SJCRH30 (cell line): ENCODE measurements at regions not wholly inside any gene's neighbourhood (a gene's known extent, or its start where the extent isn't known, plus 50 kb on each side); places are given as distances from the start of the nearest gene placed in this dataset.

Source experiments
- DNase-seq, 2 experiments: peaks; one replicate each; pipeline ENCODE4 v3.0.0-alpha.2; 2015 to 2020
- H3K27ac ChIP-seq: fragments of 250-450 bp; sonication (Bioruptor Pico); 2 replicates; pipeline ENCODE4 v1.5.1; 2020; ENCODE audit warnings: mild to moderate bottlenecking, moderate library complexity
- H3K27me3 ChIP-seq: fragments of 250-450 bp; sonication (Bioruptor Pico); 2 replicates; pipeline ENCODE4 v1.5.1; 2020; ENCODE audit warnings: mild to moderate bottlenecking, moderate library complexity
- H3K36me3 ChIP-seq: fragments of 250-450 bp; sonication (Bioruptor Pico); 2 replicates; pipeline ENCODE4 v1.5.1; 2020; ENCODE audit warnings: mild to moderate bottlenecking, moderate library complexity
- H3K4me1 ChIP-seq: fragments of 250-450 bp; sonication (Bioruptor Pico); 2 replicates; pipeline ENCODE4 v1.5.1; 2020; ENCODE audit warnings: mild to moderate bottlenecking, moderate library complexity
- H3K4me3 ChIP-seq: fragments of 250-450 bp; sonication (Bioruptor Pico); 2 replicates; pipeline ENCODE4 v1.5.1; 2020; ENCODE audit warnings: mild to moderate bottlenecking, moderate library complexity
- H3K9me3 ChIP-seq: fragments of 250-450 bp; sonication (Bioruptor Pico); replicated peaks from 2 replicates; pipeline ENCODE4 v1.5.1; 2020; ENCODE audit warnings: mild to moderate bottlenecking, moderate library complexity

GRCh38 chr6:121835662-121836061 lies 400.2 kb downstream of the GJA1 start:
- Histone ChIP-seq H3K4me1 (no peaks in the 10 kb centered on the region), H3K27ac (no peak overlapping the region), H3K4me3 (no peak overlapping the region), H3K27me3 (no peaks in the 10 kb centered on the region), H3K9me3 (no peaks in the 10 kb centered on the region), H3K36me3 (no peaks in the 10 kb centered on the region)
- DNase-seq: no peak

DNA sequence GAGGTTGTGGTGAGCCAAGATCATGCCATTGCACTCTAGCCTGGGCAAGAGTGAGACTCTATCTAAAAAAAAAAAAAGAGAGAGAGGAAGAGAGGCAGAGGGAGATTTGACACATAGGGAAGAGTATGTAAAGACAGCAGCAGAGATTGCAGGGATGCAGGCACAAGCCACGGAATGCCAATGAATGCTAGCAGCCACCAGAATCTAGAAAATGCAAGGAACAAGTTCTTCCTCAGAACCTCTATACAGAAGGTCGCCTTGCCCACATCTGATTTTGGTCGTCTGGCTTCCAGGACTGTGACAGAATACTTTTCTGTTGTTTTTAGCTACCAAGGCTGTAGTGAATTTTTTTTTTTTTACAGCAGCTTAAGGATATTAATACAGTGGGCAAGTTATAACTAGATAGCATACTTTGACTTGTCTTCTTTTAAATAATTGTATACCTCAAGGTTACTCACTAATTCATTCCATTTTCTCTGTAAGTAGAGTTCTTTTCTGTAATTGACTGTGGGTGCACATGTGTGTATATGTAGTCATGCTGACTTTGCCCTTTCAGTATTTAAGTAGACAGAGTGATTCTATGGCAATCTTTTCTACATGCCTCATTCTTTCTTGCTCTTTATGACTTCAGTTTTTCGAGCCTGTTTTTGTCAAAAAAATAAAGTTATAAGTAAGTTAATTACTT lies 402.2 kb downstream of the GJA1 start:
- Histone ChIP-seq H3K4me1 (no peaks in the 10 kb centered on the region), H3K9me3 (no peaks in the 10 kb centered on the region), H3K4me3 (no peak overlapping the region), H3K27me3 (no peaks in the 10 kb centered on the region), H3K27ac (no peak overlapping the region), H3K36me3 (no peaks in the 10 kb centered on the region)
- no peak for DNase-seq

- H3K27ac ChIP-seq: no peak overlapping the region
- H3K9me3 ChIP-seq: no peaks in the 10 kb centered on the region
- H3K4me1 ChIP-seq: no peaks in the 10 kb centered on the region
- peak; percentile 12 to 47 for DNase-seq
- no peak overlapping the region for H3K4me3 ChIP-seq
- no peaks in the 10 kb centered on the region for H3K36me3 ChIP-seq
- H3K27me3 ChIP-seq: no peaks in the 10 kb centered on the region
Observed at GRCh38 chr6:121838842-121839241, 403.4 kb downstream of the GJA1 start.

GRCh38 chr6:121839896-121840295 lies 404.4 kb downstream of the GJA1 start:
- Histone ChIP-seq H3K4me3 (no peak overlapping the region), H3K27me3 (no peaks in the 10 kb centered on the region), H3K4me1 (no peaks in the 10 kb centered on the region), H3K27ac (no peak overlapping the region), H3K36me3 (no peaks in the 10 kb centered on the region), H3K9me3 (no peaks in the 10 kb centered on the region)
- no peak for DNase-seq

DNA sequence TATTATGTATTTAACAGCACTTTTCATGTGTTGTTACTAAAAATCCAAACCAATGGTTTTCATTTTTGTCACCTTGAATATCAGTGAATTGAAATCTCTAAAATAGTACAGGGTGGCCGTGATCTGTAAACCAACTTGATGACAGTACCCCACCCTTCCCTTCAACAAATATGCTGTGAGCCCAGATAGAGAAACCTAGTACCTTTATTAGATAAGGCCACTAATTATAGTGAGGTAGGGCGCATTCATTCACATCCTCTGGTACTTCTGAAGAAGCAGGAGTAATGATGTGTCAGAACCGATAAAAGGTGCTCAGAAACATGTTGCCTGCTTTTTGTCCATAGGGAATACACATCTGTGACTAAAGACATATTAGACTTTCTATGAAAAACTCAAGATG lies 409.5 kb downstream of the GJA1 start:
- Histone ChIP-seq H3K9me3 (no peaks in the 10 kb centered on the region), H3K36me3 (no peaks in the 10 kb centered on the region), H3K27me3 (no peaks in the 10 kb centered on the region), H3K27ac (no peak overlapping the region), H3K4me3 (no peak overlapping the region), H3K4me1 (no peaks in the 10 kb centered on the region)
- no peak for DNase-seq

DNA sequence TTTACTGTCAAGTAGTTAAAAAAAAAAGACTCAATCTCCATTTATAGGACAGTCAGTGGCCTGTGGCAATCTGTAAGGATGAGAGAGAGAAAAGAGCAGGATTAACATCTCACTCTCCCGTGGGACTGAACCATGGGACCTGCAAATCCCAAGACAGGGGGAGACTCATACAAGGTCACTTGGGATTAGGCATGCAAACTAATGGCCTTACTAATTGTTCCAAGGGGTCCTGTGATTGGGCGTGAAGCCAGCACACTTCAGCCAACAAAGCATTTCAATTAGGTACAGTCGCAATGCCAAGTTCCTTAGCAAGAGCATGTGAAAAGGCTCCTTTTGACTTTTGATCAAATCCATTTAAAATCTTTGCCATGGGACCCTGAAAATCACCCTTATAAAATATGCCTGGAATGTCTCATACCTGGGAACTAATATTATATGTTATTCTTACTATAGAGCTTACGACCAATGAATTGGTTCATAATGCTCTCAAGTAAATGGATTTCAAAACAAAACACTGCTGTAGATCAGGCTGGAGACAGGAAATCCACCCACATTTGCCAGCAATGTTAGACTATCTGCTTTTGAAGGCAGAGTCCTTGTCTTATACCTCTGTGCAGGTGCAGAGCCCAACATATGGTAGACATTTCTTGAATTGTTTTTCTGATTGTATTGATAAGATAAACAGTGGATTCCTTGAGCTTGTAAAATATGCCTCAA lies 412.5 kb downstream of the GJA1 start:
- Histone ChIP-seq H3K9me3 (no peaks in the 10 kb centered on the region), H3K36me3 (no peaks in the 10 kb centered on the region), H3K4me3 (no peak overlapping the region), H3K27ac (no peak overlapping the region), H3K27me3 (no peaks in the 10 kb centered on the region), H3K4me1 (no peaks in the 10 kb centered on the region)
- no peak for DNase-seq

- H3K4me1 ChIP-seq: no peaks in the 10 kb centered on the region
- no peak for DNase-seq
- H3K36me3 ChIP-seq: no peaks in the 10 kb centered on the region
- no peaks in the 10 kb centered on the region for H3K27me3 ChIP-seq
- H3K27ac ChIP-seq: no peak overlapping the region
- H3K4me3 ChIP-seq: no peak overlapping the region
- no peaks in the 10 kb centered on the region for H3K9me3 ChIP-seq
Observed at GRCh38 chr6:121848523-121849255, 413.2 kb downstream of the GJA1 start.

DNA sequence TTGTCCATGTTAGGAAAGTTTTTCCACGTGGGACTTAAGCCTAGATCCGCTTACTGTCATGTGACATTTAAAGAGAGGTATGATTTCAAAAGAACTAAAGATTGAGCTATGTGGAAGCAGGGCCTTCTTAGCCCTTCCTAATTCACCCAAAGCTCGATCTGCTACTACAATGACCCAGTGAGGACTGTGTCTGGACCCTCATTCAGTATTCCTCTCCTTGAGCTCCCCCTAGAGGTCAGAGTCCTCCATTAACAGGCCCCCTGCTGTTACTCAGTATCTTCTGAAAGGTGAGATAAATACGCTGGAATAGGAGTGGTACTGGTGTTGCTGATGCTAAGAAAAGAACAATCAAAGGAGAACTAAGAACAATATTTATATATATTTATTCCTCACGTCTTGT lies 414.0 kb downstream of the GJA1 start:
- Histone ChIP-seq H3K9me3 (no peaks in the 10 kb centered on the region), H3K4me3 (no peak overlapping the region), H3K27me3 (no peaks in the 10 kb centered on the region), H3K27ac (no peak overlapping the region), H3K36me3 (no peaks in the 10 kb centered on the region), H3K4me1 (no peaks in the 10 kb centered on the region)
- peak; percentile 36 to 78 for DNase-seq

GRCh38 chr6:121851056-121851455 lies 415.6 kb downstream of the GJA1 start:
- Histone ChIP-seq H3K4me3 (no peak overlapping the region), H3K27me3 (no peaks in the 10 kb centered on the region), H3K36me3 (no peaks in the 10 kb centered on the region), H3K4me1 (no peaks in the 10 kb centered on the region), H3K9me3 (no peaks in the 10 kb centered on the region), H3K27ac (no peak overlapping the region)
- DNase-seq: no peak

DNA sequence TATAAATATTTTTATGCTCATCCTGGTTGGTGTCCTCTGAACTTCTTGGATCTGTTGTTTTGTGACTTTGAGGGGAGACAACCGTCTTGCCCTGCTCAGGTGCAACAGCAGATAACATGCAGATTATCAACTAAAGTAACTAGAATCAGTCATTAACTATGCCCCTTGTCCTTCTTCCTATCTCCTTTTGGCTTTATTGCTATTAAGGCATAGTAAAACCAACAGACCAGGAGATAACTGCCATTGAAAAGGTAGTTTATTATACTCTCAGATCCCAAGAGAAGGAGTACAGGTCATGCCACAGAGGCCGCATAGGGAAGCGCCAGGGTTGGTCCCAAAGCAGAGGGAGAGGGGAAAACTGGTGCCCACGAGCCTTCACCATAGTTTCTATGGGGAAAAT lies 418.2 kb downstream of the GJA1 start:
- H3K27me3 ChIP-seq: no peaks in the 10 kb centered on the region
- H3K36me3 ChIP-seq: no peaks in the 10 kb centered on the region
- no peaks in the 10 kb centered on the region for H3K9me3 ChIP-seq
- H3K4me1 ChIP-seq: no peaks in the 10 kb centered on the region
- H3K4me3 ChIP-seq: no peak overlapping the region
- no peak overlapping the region for H3K27ac ChIP-seq
- no peak for DNase-seq

- Histone ChIP-seq H3K4me1 (no peaks in the 10 kb centered on the region), H3K27me3 (no peaks in the 10 kb centered on the region), H3K27ac (no peak overlapping the region), H3K4me3 (no peak overlapping the region), H3K36me3 (no peaks in the 10 kb centered on the region), H3K9me3 (no peaks in the 10 kb centered on the region)
- DNase-seq: no peak
Observed at GRCh38 chr6:121855521-121855920, 420.1 kb downstream of the GJA1 start.

GRCh38 chr6:121856296-121856695 lies 420.9 kb downstream of the GJA1 start:
- Histone ChIP-seq H3K36me3 (no peaks in the 10 kb centered on the region), H3K27me3 (no peaks in the 10 kb centered on the region), H3K4me3 (no peak overlapping the region), H3K9me3 (no peaks in the 10 kb centered on the region), H3K27ac (no peak overlapping the region), H3K4me1 (no peaks in the 10 kb centered on the region)
- no peak for DNase-seq

- H3K4me1 ChIP-seq: no peaks in the 10 kb centered on the region
- H3K4me3 ChIP-seq: no peak overlapping the region
- H3K36me3 ChIP-seq: no peaks in the 10 kb centered on the region
- no peaks in the 10 kb centered on the region for H3K27me3 ChIP-seq
- no peaks in the 10 kb centered on the region for H3K9me3 ChIP-seq
- no peak overlapping the region for H3K27ac ChIP-seq
- DNase-seq: peak in 1 of 2 experiments; percentile 8
Observed at GRCh38 chr6:121857551-121857950, 422.1 kb downstream of the GJA1 start.

DNA sequence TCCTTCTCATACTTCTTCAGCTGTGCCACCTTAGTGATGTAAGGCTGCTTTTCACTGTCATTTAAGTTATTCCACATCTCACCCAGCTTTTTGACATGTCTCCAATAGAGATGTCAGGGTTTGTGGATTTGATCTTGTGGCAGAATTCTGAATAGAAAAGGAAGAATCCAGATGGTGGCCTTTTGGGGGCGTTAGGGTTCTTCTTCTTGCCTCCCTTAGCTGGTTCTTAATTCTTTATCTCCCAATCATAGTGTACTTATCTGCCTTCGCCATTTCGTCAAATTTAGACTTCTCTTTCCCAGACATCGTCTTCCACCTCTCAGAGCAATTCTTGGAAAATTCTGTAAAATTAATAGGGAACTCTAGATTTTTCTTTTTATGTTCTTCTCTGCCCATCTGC lies 422.9 kb downstream of the GJA1 start:
- no peak overlapping the region for H3K27ac ChIP-seq
- H3K9me3 ChIP-seq: no peaks in the 10 kb centered on the region
- DNase-seq: no peak
- H3K4me1 ChIP-seq: no peaks in the 10 kb centered on the region
- no peak overlapping the region for H3K4me3 ChIP-seq
- no peaks in the 10 kb centered on the region for H3K36me3 ChIP-seq
- no peaks in the 10 kb centered on the region for H3K27me3 ChIP-seq

GRCh38 chr6:121858986-121859385 lies 423.5 kb downstream of the GJA1 start:
- H3K27me3 ChIP-seq: no peaks in the 10 kb centered on the region
- no peaks in the 10 kb centered on the region for H3K4me1 ChIP-seq
- H3K4me3 ChIP-seq: no peak overlapping the region
- no peak for DNase-seq
- H3K27ac ChIP-seq: no peak overlapping the region
- no peaks in the 10 kb centered on the region for H3K36me3 ChIP-seq
- no peaks in the 10 kb centered on the region for H3K9me3 ChIP-seq
